ENCODE measurements at regions not wholly inside any gene's neighbourhood (a gene's known extent, or its start where the extent isn't known, plus 50 kb on each side); places are given as distances from the start of the nearest gene placed in this dataset.
A peak's percentile ranks its signal among the peaks of the same experiment; 100 is the strongest.

DNA sequence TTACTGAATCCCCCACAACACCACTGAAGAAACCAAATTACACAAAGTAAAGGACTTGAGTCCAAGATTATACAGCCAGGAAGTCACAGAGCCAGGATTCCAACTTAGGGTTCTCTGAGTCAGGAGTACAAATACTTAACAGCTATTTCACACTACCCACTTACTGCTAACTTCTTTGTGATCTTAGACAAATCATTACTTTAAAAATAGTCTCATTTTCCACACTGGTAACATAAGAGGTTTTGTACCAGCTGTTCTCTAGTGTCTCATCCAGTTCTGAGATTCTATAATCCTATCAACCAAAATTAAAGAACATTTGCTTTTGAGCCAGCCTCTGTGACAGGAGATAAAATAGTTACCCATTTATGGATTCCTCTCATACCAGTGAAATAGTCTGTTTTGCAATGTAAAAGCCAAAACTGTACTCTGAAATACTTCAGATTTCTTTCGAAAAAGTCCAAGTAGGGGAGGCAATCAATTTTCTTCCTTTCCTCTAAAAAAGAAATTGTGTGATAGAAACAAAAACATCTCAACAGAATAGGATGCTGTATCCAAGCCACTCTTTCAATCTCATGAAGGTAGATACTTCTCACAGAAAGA is 157.6 kb downstream of the LRATD1 start:
- peaks cover 16% of the 10 kb centered on the region for H3K9me3 Mint-ChIP-seq
- H3K4me3 Mint-ChIP-seq, result peak overlapping the region in 1 of 3 experiments; percentile 7
- TF ChIP-seq, protein P1, sequence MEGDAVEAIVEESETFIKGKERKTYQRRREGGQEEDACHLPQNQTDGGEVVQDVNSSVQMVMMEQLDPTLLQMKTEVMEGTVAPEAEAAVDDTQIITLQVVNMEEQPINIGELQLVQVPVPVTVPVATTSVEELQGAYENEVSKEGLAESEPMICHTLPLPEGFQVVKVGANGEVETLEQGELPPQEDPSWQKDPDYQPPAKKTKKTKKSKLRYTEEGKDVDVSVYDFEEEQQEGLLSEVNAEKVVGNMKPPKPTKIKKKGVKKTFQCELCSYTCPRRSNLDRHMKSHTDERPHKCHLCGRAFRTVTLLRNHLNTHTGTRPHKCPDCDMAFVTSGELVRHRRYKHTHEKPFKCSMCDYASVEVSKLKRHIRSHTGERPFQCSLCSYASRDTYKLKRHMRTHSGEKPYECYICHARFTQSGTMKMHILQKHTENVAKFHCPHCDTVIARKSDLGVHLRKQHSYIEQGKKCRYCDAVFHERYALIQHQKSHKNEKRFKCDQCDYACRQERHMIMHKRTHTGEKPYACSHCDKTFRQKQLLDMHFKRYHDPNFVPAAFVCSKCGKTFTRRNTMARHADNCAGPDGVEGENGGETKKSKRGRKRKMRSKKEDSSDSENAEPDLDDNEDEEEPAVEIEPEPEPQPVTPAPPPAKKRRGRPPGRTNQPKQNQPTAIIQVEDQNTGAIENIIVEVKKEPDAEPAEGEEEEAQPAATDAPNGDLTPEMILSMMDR (IDR thresholded peaks at IDR 0.05; ENCODE audit: unreplicated experiment in 3 of 3), result no peak
- H3K36me3 Mint-ChIP-seq (ENCODE audit: low read depth), result no peaks in the 10 kb centered on the region
- H3K27ac Mint-ChIP-seq, result peak overlapping the region; percentile 39 to 58 (median 53)
- peaks cover 9% of the 10 kb centered on the region for H3K4me1 Mint-ChIP-seq
- H3K27me3 Mint-ChIP-seq (ENCODE audit: low read depth), result no peaks in the 10 kb centered on the region

DNA sequence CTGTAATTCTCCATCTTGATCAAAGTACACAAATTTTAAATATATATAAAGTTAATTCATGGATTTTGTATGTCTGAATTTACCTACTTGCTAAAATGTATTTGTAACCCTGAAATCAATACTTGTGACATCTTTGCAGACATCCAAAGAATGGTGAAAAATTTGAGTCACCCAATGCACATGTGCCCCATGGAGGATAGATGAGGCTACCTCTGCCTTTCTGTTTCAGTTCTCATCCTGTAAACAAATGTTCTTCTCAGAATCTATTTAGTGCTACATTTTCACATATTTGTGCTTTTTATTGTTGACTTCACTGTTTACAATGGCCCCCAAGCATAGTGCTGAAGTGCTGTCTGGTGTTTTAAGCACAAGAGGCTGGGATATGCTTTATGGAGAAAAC is 171.5 kb downstream of the LRATD1 start:
- no peaks in the 10 kb centered on the region for H3K27me3 Mint-ChIP-seq (ENCODE audit: low read depth)
- TF ChIP-seq, protein P1 (IDR thresholded peaks at IDR 0.05; ENCODE audit: unreplicated experiment in 3 of 3), result no peak
- peak overlapping the region in 1 of 3 experiments; percentile 26 for H3K27ac Mint-ChIP-seq
- H3K4me1 Mint-ChIP-seq, result peaks cover 34% of the 10 kb centered on the region
- H3K9me3 Mint-ChIP-seq, result peaks cover 14% of the 10 kb centered on the region
- no peak overlapping the region for H3K4me3 Mint-ChIP-seq
- no peaks in the 10 kb centered on the region for H3K36me3 Mint-ChIP-seq (ENCODE audit: low read depth)

DNA sequence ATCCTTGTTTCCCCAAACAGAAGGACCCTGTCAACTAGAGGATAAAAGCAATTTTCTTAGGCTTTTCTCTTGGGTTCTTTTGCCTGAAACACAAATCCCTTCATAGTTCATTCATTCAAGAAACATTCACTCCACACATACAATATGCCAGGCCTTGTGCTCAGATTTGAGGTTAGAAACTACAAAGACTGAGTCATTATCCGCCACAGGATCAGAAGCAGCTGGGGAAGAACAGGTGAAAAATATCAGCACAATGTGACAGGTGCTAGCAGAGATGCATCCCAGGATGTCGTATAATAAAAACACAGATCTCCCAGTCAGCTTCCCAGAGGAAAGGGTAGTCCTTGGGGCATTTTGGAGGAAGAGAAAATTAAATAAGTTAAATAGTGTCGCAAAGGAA is 172.4 kb downstream of the LRATD1 start:
- peak overlapping the region in 1 of 3 experiments; percentile 18 for H3K27ac Mint-ChIP-seq
- peaks cover 34% of the 10 kb centered on the region for H3K4me1 Mint-ChIP-seq
- no peaks in the 10 kb centered on the region for H3K36me3 Mint-ChIP-seq (ENCODE audit: low read depth)
- H3K4me3 Mint-ChIP-seq, result no peak overlapping the region
- peaks cover 14% of the 10 kb centered on the region for H3K9me3 Mint-ChIP-seq
- TF ChIP-seq, protein P1 (IDR thresholded peaks at IDR 0.05; ENCODE audit: unreplicated experiment in 3 of 3), result no peak
- no peaks in the 10 kb centered on the region for H3K27me3 Mint-ChIP-seq (ENCODE audit: low read depth)

DNA sequence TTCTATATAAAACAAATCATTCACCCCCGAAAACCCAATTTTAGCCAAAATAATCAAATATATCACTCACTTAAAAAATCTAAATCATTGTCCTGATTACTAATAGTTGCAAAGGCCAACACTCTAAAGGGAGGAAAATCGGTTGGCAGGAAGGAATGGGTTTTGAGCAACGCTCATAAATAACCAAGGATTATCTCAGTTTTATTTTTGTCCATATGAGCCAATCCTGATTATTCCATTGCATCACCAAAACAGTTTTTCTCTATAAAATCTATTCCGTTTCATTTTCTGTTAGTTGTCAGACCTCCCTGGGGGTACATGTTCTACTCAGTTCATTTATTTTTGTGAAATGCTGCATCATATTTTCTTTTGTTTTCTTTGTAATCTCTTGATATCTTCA is 174.1 kb downstream of the LRATD1 start:
- no peaks in the 10 kb centered on the region for H3K36me3 Mint-ChIP-seq (ENCODE audit: low read depth)
- H3K27ac Mint-ChIP-seq, result peak overlapping the region in 2 of 3 experiments; percentile 1 to 66
- H3K9me3 Mint-ChIP-seq, result peaks cover 4% of the 10 kb centered on the region
- no peaks in the 10 kb centered on the region for H3K27me3 Mint-ChIP-seq (ENCODE audit: low read depth)
- peaks cover 34% of the 10 kb centered on the region for H3K4me1 Mint-ChIP-seq
- no peak overlapping the region for H3K4me3 Mint-ChIP-seq
- TF ChIP-seq, protein P1 (IDR thresholded peaks at IDR 0.05; ENCODE audit: unreplicated experiment in 3 of 3), result no peak

DNA sequence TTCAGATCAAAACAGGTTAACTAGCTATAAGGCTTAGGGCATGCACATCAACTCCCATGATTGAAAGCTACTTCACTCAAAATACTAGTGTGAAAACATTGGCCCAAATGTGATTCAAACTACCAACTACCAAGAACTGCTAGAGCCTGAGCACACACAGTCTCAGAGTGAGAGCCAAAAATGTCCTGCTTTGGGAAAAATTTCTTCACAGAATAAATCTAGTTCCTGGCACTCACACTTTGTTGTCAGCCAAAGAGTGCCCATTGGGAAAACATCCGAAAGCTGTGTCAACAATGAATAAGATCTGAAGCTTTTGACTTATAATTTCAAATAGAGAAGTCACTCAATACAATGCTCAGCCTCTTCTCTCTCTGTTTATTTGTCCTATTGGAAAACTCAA is 182.7 kb downstream of the LRATD1 start:
- no peak overlapping the region for H3K27ac Mint-ChIP-seq
- H3K4me3 Mint-ChIP-seq, result no peak overlapping the region
- H3K36me3 Mint-ChIP-seq (ENCODE audit: low read depth), result no peaks in the 10 kb centered on the region
- peaks cover 5% of the 10 kb centered on the region for H3K4me1 Mint-ChIP-seq
- TF ChIP-seq, protein P1 (IDR thresholded peaks at IDR 0.05; ENCODE audit: unreplicated experiment in 3 of 3), result no peak
- H3K27me3 Mint-ChIP-seq (ENCODE audit: low read depth), result no peaks in the 10 kb centered on the region
- peaks cover 28% of the 10 kb centered on the region for H3K9me3 Mint-ChIP-seq
